ENCODE measurements at regions not wholly inside any gene's neighbourhood (a gene's known extent, or its start where the extent isn't known, plus 50 kb on each side); places are given as distances from the start of the nearest gene placed in this dataset.

- TF ChIP-seq CTCF (IDR thresholded peaks at IDR 0.05), result no peak
- no peak for TF ChIP-seq ELF1 (IDR thresholded peaks at IDR 0.05)
- no peak for TF ChIP-seq USF1 (IDR thresholded peaks at IDR 0.05; ENCODE audit: borderline replicate concordance, low read depth)
- TF ChIP-seq USF2 (IDR thresholded peaks at IDR 0.05; ENCODE audit: borderline replicate concordance, low read depth, low read length), result no peak
- no peak for TF ChIP-seq IRF3 (IDR thresholded peaks at IDR 0.05; ENCODE audit: low read depth, low read length)
- TF ChIP-seq CHD2 (IDR thresholded peaks at IDR 0.05; ENCODE audit: low read length, partially characterized antibody), result no peak
- TF ChIP-seq REST (IDR thresholded peaks at IDR 0.05; ENCODE audit: low read depth, low read length), result no peak
- no peak for TF ChIP-seq POLR2AphosphoS5 (IDR thresholded peaks at IDR 0.05; ENCODE audit: low read depth, low read length)
- TF ChIP-seq MXI1 (IDR thresholded peaks at IDR 0.05; ENCODE audit: low read depth, low read length), result no peak
- no peak for TF ChIP-seq MEF2A (IDR thresholded peaks at IDR 0.05; ENCODE audit: borderline replicate concordance, low read depth)
- no peak for TF ChIP-seq RAD21 (IDR thresholded peaks at IDR 0.05; ENCODE audit: low read length)
- TF ChIP-seq SMC3 (IDR thresholded peaks at IDR 0.05; ENCODE audit: low read depth, low read length), result no peak
- TF ChIP-seq JUND (IDR thresholded peaks at IDR 0.05), result no peak
Measured at GRCh38 chr11:97409141-97409540, 1019.3 kb downstream of the JRKL start.

Measured in SK-N-SH (cell line).